Activated CD8-positive, alpha-beta memory T cell treated with anti-CD3 and anti-CD28 coated beads for 48 hours (primary cell): ENCODE measurements at regions not wholly inside any gene's neighbourhood (a gene's known extent, or its start where the extent isn't known, plus 50 kb on each side); places are given as distances from the start of the nearest gene placed in this dataset.

Experiments
- DNase-seq, 3 experiments: peaks; one replicate each; pipeline ENCODE4 v3.0.0-alpha.2; 2020; ENCODE audit warnings: low read depth in 2 of 3, low spot score in 2 of 3

DNA sequence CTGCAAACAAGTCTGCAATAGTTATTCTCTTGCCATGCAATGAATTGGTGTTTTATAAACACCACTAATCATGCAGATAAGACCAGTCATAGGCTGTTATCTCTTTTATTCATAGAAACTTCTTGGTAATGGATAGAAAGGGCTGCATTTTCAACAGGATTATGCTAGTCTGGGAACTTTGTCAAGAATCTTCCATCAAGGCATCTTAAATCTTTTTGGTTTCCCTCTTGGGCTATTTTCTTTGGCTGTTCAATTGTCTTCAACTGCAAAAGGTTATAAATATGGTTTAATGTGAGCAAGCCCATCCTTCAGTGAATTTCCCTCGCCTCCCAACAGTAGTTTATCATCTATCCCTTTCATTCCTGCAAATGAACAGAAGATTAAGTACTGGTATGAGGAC is 59.0 kb upstream of the MINAR1 start:
- DNase-seq = no peak

DNA sequence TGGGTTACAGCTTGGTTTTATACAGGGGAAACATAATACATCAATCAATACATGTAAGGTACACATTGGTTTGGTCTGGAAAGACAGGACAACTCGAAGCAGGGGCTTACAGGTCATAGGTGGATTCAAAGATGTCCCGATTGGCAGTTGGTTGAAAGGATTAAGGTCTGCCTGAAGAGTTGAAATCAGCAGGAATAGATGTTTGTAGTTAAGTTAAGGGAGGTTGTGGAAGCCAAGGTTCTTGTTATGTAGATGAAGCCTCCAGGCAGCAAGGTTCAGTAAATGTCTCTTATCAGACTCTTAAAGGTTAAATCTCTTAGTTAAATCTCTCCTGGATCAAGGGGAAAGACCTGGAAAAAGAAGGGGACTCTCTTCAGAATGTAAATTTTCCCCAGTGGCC is 58.4 kb upstream of the MINAR1 start:
- DNase-seq = no peak

DNA sequence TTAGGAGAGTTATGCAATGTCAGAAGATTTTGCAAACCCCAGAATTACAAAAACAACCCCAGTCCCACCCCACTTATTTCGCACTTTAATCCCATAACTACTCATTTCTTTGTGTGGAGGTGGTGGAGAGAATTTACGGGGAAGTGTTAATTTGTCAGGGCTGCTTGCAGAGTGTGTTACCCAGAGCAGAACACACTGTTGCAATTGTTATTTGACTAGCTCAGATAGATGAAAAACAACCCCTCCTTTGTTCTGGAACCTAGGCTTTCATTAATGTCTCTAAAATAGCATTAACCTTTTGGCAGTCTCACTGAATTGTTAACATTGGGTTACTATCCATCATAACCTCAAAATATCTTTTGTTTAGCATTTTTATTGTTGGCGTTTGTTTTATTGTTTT is 55.8 kb upstream of the MINAR1 start:
- no peak for DNase-seq

DNA sequence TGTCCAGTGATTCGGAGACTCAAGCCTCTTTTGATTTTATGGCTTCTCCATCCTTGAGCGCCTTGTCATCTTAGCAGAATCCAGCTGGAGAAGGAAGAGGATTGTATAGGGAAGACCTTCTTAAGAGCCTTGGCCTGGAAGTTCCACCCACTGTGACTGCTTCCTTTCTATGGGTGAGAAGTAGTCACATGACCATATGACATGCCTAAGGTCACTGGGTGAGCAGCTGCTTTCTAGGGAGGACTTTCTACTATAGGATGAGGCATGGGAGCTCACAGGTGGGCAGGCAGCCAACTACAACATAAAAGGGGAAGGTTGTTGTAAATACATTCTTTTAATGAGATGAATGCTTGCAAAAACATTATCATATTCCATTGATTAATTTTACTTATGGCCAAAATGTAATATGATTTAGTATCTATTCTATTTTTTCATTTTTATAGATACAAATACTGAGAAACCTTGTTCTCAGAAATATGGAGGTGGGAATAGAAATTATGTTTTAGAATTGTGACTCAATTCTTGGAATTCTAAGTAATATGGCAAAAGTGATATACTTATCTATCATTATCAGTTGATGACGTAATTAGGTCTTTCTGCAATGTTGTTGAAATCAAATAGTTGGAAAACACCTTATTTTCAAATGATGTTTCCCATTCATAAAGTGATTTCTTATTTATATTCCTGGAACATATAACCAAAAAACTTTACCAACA is 53.6 kb upstream of the MINAR1 start:
- DNase-seq = no peak

DNA sequence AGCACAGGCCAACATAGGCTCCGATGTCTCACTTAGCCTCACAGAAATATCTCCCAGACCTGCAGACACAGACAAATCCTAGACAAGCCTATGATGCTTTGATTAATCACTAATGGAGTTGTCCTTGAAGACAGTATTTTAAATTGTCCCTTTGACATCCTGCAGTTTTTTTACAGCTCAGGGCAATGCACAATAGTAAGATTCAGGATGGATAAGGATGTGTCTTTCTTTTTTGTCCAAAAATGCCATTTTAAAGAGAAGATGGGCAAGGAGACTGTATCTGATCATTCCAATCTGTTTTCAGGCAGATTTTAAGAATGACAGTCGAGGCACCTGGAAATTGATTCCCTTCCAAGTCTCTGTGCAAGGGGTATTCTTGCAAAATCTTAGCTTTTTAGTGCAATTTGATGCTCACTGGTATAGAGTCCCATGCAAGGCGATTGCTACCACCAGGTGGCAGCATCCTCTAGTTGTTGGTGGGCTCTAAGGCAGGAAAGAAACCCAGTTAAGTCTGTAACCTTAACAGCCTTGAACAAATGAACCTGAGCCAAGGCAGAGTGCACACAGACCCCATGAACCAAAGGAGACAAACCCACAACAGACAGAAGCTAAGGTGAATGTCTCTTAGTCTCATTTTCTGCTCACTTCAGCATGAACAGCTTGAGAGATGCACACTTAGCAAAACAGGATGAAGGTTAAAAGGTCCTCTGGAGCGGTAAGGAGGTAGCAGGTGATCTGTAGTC is 51.2 kb upstream of the MINAR1 start:
- peak; percentile 25 to 52 (median 47) for DNase-seq

DNA sequence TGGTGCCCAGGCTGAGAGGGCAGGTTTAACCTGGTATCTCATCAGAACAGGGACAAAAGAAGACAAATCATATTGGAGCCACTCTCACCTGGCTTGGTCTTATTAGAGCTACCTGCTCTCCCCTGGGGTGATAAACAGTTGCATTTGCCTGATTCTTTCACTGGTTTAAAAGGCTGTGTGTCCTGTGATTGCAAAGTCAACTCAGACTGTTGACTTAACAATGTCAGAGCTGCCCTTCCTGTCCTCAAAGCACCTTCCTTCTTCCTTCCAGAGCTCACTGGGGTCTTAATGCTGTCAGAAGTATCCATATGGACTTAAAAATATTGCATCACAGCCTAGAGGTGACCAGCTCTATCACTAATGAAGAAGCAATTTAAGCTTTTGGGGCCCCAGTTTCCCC is 50.5 kb upstream of the MINAR1 start:
- no peak for DNase-seq
